NCI-H128 (cell line): ENCODE measurements at regions not wholly inside any gene's neighbourhood (a gene's known extent, or its start where the extent isn't known, plus 50 kb on each side); places are given as distances from the start of the nearest gene placed in this dataset.
"Not testable (repeated sequence)": the region's sequence is repeated elsewhere in the genome, so short reads cannot be mapped to it uniquely, and the experiment has no call there.

Source experiments
- DNase-seq: peaks from one replicate; lab custom pipeline; 2025; ENCODE audit not compliant: unreplicated experiment; lab: John Stamatoyannopoulos, UW

GRCh38 chr7:136263112-136263860, 286.1 kb upstream of the MTPN start:
- DNase-seq: not testable (repeated sequence)

- DNase-seq: not testable (repeated sequence)
These were observed 283.4 kb upstream of the MTPN start for GRCh38 chr7:136260591-136260990.

GRCh38 chr7:136259074-136259473, 281.9 kb upstream of the MTPN start:
- DNase-seq: no peak

GRCh38 chr7:136256491-136256890, 279.3 kb upstream of the MTPN start:
- DNase-seq: no peak

GRCh38 chr7:136254148-136254547, 277.0 kb upstream of the MTPN start:
- DNase-seq: no peak

GRCh38 chr7:136251826-136252225, 274.7 kb upstream of the MTPN start:
- no peak for DNase-seq

GRCh38 chr7:136247211-136247610, 270.1 kb upstream of the MTPN start:
- DNase-seq: no peak

- DNase-seq: no peak
These were observed 268.3 kb upstream of the MTPN start for GRCh38 chr7:136245327-136246004.

- no peak for DNase-seq
These were observed 256.9 kb upstream of the MTPN start for GRCh38 chr7:136234040-136234439.

- DNase-seq: no peak
These were observed 253.1 kb upstream of the MTPN start for GRCh38 chr7:136230210-136230609.

- DNase-seq: no peak
These were observed 252.6 kb upstream of the MTPN start for GRCh38 chr7:136229790-136230189.

GRCh38 chr7:136228171-136228570, 251.0 kb upstream of the MTPN start:
- DNase-seq: no peak

- DNase-seq: no peak
These were observed 237.2 kb upstream of the MTPN start for GRCh38 chr7:136214356-136214755.

- no peak for DNase-seq
These were observed 235.9 kb upstream of the MTPN start for GRCh38 chr7:136213012-136213411.

GRCh38 chr7:136210664-136211063, 233.5 kb upstream of the MTPN start:
- no peak for DNase-seq

GRCh38 chr7:136210079-136210478, 232.9 kb upstream of the MTPN start:
- DNase-seq: no peak

- DNase-seq: no peak
These were observed 228.8 kb upstream of the MTPN start for GRCh38 chr7:136205956-136206355.

GRCh38 chr7:136198168-136198567, 221.0 kb upstream of the MTPN start:
- DNase-seq: no peak

GRCh38 chr7:136194878-136195277, 217.7 kb upstream of the MTPN start:
- DNase-seq: no peak

GRCh38 chr7:136193940-136194339, 216.8 kb upstream of the MTPN start:
- no peak for DNase-seq

GRCh38 chr7:136189506-136189998, 212.4 kb upstream of the MTPN start:
- DNase-seq: no peak

- no peak for DNase-seq
These were observed 209.1 kb upstream of the MTPN start for GRCh38 chr7:136186281-136186680.
